D721Med (cell line): ENCODE measurements at regions not wholly inside any gene's neighbourhood (a gene's known extent, or its start where the extent isn't known, plus 50 kb on each side); places are given as distances from the start of the nearest gene placed in this dataset.

Source experiments
- DNase-seq: peaks from one replicate; pipeline ENCODE4 v3.0.0; 2011; ENCODE audit warnings: low spot score; ENCODE audit not compliant: insufficient read length
- FAIRE-seq: peaks from 2 replicates; lab custom pipeline; 2011; peaks lifted over from hg19 to GRCh38; lab: Jason Lieb, UNC
- CTCF ChIP-seq: IDR thresholded peaks from 2 replicates; pipeline ENCODE4 v1.5.1; 2012; ENCODE audit warnings: mild to moderate bottlenecking, control low read depth; ENCODE audit not compliant: insufficient read depth; ENCODE audit errors: missing control alignments

GRCh38 chr1:221556435-221556834 is 185.5 kb downstream of the DUSP10 start:
- no peak for FAIRE-seq
- TF ChIP-seq CTCF = no peak
- DNase-seq = no peak

GRCh38 chr1:221557013-221557412 is 184.9 kb downstream of the DUSP10 start:
- no peak for TF ChIP-seq CTCF
- FAIRE-seq = no peak
- DNase-seq = no peak

GRCh38 chr1:221558396-221558795 is 183.5 kb downstream of the DUSP10 start:
- no peak for FAIRE-seq
- no peak for DNase-seq
- no peak for TF ChIP-seq CTCF

GRCh38 chr1:221559911-221560310 is 182.0 kb downstream of the DUSP10 start:
- peak; percentile 44 for FAIRE-seq
- no peak for TF ChIP-seq CTCF
- DNase-seq = no peak

- FAIRE-seq (no peak), DNase-seq (no peak)
- TF ChIP-seq CTCF = no peak
These were observed 179.1 kb downstream of the DUSP10 start for GRCh38 chr1:221562542-221563475.

- no peak for TF ChIP-seq CTCF
- no peak for DNase-seq
- FAIRE-seq = no peak
These were observed 178.4 kb downstream of the DUSP10 start for GRCh38 chr1:221563476-221563921.

- no peak for TF ChIP-seq CTCF
- no peak for DNase-seq
- no peak for FAIRE-seq
These were observed 177.0 kb downstream of the DUSP10 start for GRCh38 chr1:221564891-221565290.
